Upper lobe of right lung (tissue), 1 donor: ENCODE measurements at regions not wholly inside any gene's neighbourhood (a gene's known extent, or its start where the extent isn't known, plus 50 kb on each side); places are given as distances from the start of the nearest gene placed in this dataset.

ENCODE experiments used
- ATAC-seq: fragments of 200-7000 bp; cut with Tn5 transposase; one replicate; pipeline ENCODE4 v1.9.1; 2020; ENCODE audit warnings: mild to moderate bottlenecking, moderate library complexity
- DNase-seq: peaks from one replicate; pipeline ENCODE4 v3.0.0-alpha.2; 2020
- H3K27ac ChIP-seq: fragments of 200-600 bp; one replicate; pipeline ENCODE4 v1.8.0; 2022
- H3K27me3 ChIP-seq: fragments of 200-600 bp; one replicate; pipeline ENCODE4 v1.8.0; 2022; ENCODE audit warnings: mild to moderate bottlenecking
- H3K36me3 ChIP-seq: fragments of 200-600 bp; one replicate; pipeline ENCODE4 v1.8.0; 2022
- H3K4me1 ChIP-seq: fragments of 200-600 bp; one replicate; pipeline ENCODE4 v1.8.0; 2022
- H3K4me3 ChIP-seq: fragments of 200-600 bp; one replicate; pipeline ENCODE4 v1.8.0; 2022; ENCODE audit warnings: mild to moderate bottlenecking
- H3K9me3 ChIP-seq: fragments of 200-600 bp; one replicate; pipeline ENCODE4 v1.8.0; 2022
- intact Hi-C: fragments of 100-400 bp; cut with DNase I; formaldehyde crosslinking; loops from one replicate; pipeline ENCODE4 v1.11.0; 2022
- TF ChIP-seq, protein P1 (sequence below): fragments of 200-600 bp; IDR thresholded peaks from one replicate; pipeline ENCODE4 v1.8.0; 2022; ENCODE audit warnings: antibody characterized with exemption
- donor health status: DM: no; HTN: yes; CAD: no; lungs with severe emphysema.

DNA sequence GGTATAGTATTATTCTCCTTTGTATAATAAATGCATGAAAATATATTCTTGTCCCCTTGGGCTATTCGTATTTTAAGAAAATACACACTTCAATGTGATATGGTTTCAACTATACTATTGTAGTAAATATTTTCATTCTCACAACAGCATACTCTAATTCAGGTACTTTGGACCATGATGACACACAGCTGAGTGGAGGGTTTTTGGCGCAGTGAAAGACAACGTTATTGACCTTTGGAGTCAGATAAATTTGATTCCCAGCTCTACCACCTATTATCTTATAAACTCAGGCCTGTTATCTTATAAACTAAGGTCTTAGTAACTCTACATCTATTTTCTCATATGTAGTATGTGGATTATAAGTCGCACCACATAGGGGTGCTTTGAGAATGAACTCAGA is 895.9 kb upstream of the DDX18 start:
- intact Hi-C loops: no loop called here
- TF ChIP-seq, protein P1, sequence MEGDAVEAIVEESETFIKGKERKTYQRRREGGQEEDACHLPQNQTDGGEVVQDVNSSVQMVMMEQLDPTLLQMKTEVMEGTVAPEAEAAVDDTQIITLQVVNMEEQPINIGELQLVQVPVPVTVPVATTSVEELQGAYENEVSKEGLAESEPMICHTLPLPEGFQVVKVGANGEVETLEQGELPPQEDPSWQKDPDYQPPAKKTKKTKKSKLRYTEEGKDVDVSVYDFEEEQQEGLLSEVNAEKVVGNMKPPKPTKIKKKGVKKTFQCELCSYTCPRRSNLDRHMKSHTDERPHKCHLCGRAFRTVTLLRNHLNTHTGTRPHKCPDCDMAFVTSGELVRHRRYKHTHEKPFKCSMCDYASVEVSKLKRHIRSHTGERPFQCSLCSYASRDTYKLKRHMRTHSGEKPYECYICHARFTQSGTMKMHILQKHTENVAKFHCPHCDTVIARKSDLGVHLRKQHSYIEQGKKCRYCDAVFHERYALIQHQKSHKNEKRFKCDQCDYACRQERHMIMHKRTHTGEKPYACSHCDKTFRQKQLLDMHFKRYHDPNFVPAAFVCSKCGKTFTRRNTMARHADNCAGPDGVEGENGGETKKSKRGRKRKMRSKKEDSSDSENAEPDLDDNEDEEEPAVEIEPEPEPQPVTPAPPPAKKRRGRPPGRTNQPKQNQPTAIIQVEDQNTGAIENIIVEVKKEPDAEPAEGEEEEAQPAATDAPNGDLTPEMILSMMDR: no peak
- H3K4me1 ChIP-seq: no peaks in the 10 kb centered on the region
- no peak overlapping the region for H3K27ac ChIP-seq
- H3K4me3 ChIP-seq: no peak overlapping the region
- no peaks in the 10 kb centered on the region for H3K9me3 ChIP-seq
- ATAC-seq (no peak), DNase-seq (no peak)
- H3K36me3 ChIP-seq: no peaks in the 10 kb centered on the region
- H3K27me3 ChIP-seq: no peaks in the 10 kb centered on the region

DNA sequence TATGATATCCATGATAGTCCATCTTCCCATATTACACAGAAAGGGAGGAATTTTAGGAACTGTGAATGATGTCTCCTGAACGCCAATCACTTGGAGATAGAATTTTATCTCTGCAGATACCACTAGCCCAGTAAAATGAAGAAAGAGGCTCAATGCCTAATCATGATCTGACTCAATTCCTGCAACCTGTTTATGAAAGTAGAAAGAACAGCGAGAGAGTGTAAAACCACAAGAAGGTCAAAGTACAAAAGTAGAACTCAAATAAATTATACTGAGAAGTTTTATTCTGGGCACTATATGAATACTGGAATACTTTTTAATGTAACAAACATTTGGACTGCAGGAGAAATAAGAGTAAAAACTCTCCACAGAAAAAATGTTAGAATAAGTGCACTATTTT is 892.1 kb upstream of the DDX18 start:
- TF ChIP-seq, protein P1: no peak
- DNase-seq: no peak
- Histone ChIP-seq H3K9me3 (no peaks in the 10 kb centered on the region), H3K27ac (no peak overlapping the region), H3K36me3 (no peaks in the 10 kb centered on the region), H3K27me3 (no peaks in the 10 kb centered on the region), H3K4me1 (no peaks in the 10 kb centered on the region), H3K4me3 (no peak overlapping the region)
- ATAC-seq: no peak
- intact Hi-C loops: no loop called here

DNA sequence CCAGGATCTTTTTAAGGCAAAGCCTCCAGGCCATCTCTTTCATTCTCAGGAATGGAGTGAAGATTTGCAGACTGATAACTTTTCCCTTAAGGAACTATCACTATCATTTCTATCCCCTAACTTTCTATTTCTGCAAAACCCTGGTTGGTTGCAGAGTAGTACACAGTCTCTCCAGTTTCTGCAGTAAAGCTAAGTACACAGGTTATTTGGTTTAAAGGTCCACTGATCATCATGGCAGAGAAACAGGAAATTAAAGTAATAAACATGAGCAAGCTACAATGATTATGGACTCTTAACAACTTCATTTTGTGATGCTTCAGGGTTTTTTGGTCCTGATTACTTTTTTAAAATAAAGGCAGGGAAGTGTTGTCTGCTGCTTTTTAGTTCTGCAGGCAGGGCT is 890.0 kb upstream of the DDX18 start:
- Histone ChIP-seq H3K4me1 (no peaks in the 10 kb centered on the region), H3K27ac (no peak overlapping the region), H3K36me3 (no peaks in the 10 kb centered on the region), H3K27me3 (no peaks in the 10 kb centered on the region), H3K4me3 (no peak overlapping the region), H3K9me3 (no peaks in the 10 kb centered on the region)
- TF ChIP-seq, protein P1: no peak
- ATAC-seq (no peak), DNase-seq (no peak)
- intact Hi-C loops: no loop called here

DNA sequence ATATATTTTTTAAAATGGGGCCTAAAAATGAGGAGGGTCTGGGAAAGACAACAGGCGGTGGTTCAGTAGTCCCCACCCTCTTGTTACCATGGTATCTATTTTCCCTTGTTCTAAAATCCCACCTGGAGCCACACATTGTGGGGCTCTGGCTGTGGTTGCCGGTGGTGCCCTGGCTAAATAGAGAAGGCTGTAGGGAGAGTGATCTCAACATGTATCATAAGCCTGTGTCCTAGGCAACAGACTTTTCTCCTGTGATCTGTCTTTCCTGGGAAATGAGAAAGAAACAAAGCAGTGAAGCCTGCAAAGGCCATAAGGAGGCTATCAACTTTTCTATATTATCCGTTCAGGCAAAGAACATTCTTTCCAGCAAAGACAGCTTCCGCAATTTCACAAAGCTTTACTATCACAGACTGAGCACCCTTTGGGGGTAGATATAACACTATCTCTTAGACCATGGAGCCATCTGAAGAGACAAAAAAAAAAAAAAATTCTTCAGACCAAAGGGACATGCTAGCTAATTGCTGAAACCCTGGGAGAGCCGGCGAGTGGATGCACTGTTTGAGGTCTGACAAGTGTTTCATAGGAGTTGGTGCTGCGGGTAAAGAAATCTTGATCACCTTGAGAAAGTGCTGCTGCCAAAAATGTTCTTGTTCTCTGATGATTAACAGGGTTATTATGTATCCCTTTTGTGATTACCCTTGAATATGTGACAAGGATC is 879.2 kb upstream of the DDX18 start:
- Histone ChIP-seq H3K27me3 (no peaks in the 10 kb centered on the region), H3K36me3 (no peaks in the 10 kb centered on the region), H3K4me1 (no peaks in the 10 kb centered on the region), H3K27ac (no peak overlapping the region), H3K9me3 (no peaks in the 10 kb centered on the region), H3K4me3 (no peak overlapping the region)
- intact Hi-C loops: no loop called here
- no peak for ATAC-seq
- TF ChIP-seq, protein P1: no peak
- no peak for DNase-seq

DNA sequence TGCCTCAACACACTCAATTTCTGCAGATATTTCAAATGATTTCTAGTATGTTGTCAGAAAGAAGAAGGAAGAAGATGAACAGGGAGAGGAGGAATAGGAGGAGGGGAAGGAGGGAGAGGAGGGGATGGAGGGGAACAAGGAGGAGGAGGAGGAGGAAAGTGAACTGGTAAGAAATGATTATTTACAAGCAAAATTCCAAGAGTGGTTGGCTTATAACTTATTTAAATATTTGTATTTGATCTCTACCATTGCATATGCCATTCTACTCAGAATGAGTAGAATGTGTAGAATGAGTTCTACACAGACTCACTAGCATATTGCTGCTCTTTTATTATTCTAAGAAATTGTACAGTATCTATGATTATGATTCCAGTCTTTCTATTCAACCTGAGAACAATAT is 866.2 kb upstream of the DDX18 start:
- Histone ChIP-seq H3K4me1 (no peaks in the 10 kb centered on the region), H3K4me3 (no peak overlapping the region), H3K36me3 (no peaks in the 10 kb centered on the region), H3K27ac (no peak overlapping the region), H3K27me3 (no peaks in the 10 kb centered on the region), H3K9me3 (no peaks in the 10 kb centered on the region)
- TF ChIP-seq, protein P1: no peak
- intact Hi-C loops: no loop called here
- DNase-seq: no peak
- ATAC-seq: no peak

DNA sequence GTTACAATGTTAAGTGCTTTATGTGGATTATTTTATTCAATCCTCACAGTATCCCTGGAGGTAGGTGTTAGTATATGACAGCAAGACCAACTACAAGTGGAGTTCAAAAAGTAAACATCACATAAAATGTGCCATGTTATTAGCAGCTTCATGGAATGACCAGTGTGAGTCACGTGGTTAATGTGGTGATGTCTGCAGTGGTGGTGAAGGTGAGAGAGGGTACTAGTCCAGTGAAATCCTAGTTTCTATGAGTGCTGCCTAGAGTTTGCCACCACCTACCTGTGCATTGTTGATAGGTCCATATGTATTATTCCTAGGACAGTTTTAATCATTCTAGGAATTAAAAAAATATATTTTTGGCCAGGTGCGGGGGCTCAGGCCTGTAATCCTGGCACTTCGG is 865.2 kb upstream of the DDX18 start:
- H3K9me3 ChIP-seq: no peaks in the 10 kb centered on the region
- no peaks in the 10 kb centered on the region for H3K27me3 ChIP-seq
- DNase-seq (no peak), ATAC-seq (no peak)
- H3K27ac ChIP-seq: no peak overlapping the region
- intact Hi-C loops: no loop called here
- TF ChIP-seq, protein P1: no peak
- no peaks in the 10 kb centered on the region for H3K36me3 ChIP-seq
- no peak overlapping the region for H3K4me3 ChIP-seq
- no peaks in the 10 kb centered on the region for H3K4me1 ChIP-seq
